ENCODE measurements at regions not wholly inside any gene's neighbourhood (a gene's known extent, or its start where the extent isn't known, plus 50 kb on each side); places are given as distances from the start of the nearest gene placed in this dataset.

DNA sequence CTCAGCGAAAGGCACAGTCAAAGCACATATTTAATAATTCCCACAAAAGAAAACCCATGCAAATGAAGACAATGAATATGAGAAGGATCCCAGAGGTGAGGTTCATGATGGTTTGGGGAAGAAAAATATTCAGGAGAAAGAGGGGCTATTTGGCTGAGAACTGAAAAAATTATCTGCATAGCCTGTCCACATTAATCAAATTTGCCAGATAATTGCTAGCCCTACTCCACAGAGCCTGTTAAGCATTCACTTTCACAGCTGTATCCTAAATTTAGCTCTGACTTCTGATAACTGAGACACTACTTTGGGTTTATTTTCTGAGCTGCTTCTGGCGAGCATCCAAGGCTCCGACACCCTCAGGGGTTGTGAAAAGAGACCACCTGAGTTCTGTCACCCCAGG, 176.2 kb downstream of the HERPUD2 start:
- TF ChIP-seq, protein P1, sequence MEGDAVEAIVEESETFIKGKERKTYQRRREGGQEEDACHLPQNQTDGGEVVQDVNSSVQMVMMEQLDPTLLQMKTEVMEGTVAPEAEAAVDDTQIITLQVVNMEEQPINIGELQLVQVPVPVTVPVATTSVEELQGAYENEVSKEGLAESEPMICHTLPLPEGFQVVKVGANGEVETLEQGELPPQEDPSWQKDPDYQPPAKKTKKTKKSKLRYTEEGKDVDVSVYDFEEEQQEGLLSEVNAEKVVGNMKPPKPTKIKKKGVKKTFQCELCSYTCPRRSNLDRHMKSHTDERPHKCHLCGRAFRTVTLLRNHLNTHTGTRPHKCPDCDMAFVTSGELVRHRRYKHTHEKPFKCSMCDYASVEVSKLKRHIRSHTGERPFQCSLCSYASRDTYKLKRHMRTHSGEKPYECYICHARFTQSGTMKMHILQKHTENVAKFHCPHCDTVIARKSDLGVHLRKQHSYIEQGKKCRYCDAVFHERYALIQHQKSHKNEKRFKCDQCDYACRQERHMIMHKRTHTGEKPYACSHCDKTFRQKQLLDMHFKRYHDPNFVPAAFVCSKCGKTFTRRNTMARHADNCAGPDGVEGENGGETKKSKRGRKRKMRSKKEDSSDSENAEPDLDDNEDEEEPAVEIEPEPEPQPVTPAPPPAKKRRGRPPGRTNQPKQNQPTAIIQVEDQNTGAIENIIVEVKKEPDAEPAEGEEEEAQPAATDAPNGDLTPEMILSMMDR (IDR thresholded peaks at IDR 0.05), result no peak
- TF ChIP-seq POLR2A (IDR thresholded peaks at IDR 0.05), result no peak
